ENCODE measurements at regions not wholly inside any gene's neighbourhood (a gene's known extent, or its start where the extent isn't known, plus 50 kb on each side); places are given as distances from the start of the nearest gene placed in this dataset.
"Not testable (repeated sequence)": the region's sequence is repeated elsewhere in the genome, so short reads cannot be mapped to it uniquely, and the experiment has no call there.

DNA sequence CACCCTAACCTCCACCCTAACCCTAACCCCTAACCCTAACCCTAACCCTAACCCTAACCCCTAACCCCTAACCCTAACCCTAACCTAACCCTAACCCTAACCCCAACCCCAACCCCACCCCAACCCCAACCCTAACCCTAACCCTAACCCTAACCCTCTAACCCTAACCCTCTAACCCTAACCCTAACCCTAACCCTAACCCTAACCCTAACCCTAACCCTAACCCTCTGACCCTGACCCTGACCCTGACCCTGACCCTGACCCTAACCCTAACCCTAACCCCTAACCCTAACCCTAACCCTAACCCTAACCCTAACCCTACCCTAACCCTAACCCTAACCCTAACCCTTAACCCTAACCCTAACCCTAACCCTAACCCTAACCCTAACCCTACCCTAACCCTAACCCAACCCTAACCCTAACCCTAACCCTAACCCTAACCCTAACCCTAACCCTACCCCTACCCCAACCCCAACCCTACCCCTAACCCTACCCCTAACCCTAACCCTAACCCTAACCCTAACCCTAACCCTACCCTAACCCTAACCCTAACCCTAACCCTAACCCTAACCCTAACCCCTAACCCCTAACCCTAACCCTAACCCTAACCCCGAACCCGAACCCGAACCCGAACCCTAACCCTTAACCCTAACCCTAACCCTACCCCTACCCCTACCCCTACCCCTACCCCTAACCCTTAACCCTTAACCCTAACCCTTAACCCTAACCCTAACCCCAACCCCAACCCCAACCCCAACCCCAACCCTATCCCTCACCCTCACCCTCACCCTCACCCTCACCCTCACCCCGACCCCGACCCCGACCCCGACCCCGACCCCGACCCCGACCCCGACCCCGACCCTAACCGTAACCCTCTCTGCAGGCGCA, 186.2 kb upstream of the CHL1 start:
- not testable (repeated sequence) for TF ChIP-seq POLR2A (IDR thresholded peaks at IDR 0.05)
- TF ChIP-seq, protein P1, sequence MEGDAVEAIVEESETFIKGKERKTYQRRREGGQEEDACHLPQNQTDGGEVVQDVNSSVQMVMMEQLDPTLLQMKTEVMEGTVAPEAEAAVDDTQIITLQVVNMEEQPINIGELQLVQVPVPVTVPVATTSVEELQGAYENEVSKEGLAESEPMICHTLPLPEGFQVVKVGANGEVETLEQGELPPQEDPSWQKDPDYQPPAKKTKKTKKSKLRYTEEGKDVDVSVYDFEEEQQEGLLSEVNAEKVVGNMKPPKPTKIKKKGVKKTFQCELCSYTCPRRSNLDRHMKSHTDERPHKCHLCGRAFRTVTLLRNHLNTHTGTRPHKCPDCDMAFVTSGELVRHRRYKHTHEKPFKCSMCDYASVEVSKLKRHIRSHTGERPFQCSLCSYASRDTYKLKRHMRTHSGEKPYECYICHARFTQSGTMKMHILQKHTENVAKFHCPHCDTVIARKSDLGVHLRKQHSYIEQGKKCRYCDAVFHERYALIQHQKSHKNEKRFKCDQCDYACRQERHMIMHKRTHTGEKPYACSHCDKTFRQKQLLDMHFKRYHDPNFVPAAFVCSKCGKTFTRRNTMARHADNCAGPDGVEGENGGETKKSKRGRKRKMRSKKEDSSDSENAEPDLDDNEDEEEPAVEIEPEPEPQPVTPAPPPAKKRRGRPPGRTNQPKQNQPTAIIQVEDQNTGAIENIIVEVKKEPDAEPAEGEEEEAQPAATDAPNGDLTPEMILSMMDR (IDR thresholded peaks at IDR 0.05): not testable (repeated sequence)

Measured in vagina (tissue), 2 donors.